GM19099 (cell line): ENCODE measurements at regions not wholly inside any gene's neighbourhood (a gene's known extent, or its start where the extent isn't known, plus 50 kb on each side); places are given as distances from the start of the nearest gene placed in this dataset.
A peak's percentile ranks its signal among the peaks of the same experiment; 100 is the strongest.

ENCODE experiments used
- POLR2A ChIP-seq: IDR thresholded peaks from 3 replicates; pipeline ENCODE4 v1.6.1; 2011; ENCODE audit warnings: low read depth; ENCODE audit not compliant: insufficient read length; ENCODE audit errors: extremely low read depth

- TF ChIP-seq POLR2A, result no peak
These were observed 167.5 kb upstream of the IL12A start for GRCh38 chr3:159821110-159821509.

GRCh38 chr3:159821736-159822135 is 166.9 kb upstream of the IL12A start:
- TF ChIP-seq POLR2A, result no peak

DNA sequence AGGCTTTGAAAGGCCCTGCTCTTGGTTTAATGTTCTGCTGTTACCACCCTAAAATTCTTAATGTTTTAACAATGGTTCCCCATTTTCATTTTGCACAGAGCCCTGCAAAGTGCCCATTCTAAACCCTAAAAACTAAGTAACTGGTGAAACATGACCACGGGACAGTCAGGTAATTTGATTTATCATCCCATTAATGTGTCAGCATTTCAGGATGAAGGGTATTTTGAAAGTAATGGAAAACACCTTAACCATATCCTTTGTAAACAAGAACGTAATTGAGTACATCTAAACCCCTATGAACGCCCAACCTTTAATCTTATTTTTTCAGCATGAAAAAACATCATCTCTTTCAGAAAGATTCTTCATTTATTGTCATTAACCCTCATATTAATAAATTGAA is 164.9 kb upstream of the IL12A start:
- TF ChIP-seq POLR2A, result no peak

DNA sequence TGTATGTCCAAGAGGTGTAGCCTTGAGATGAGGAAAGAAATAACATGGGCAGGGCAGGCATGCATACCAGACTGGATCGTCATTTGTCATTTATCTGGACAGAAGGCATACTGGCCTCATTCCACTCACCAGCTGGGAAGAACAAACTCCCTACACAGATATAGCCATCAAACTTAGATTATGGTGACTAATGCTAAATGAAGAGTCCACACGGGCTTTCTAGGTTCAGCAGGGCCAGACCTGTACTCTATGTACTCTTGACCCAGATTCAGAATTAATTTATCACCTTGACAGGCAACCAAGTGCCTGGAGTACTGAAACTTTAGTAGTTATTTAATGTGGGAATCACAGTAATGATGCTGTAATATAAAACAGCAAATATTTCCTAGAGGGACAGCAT is 164.3 kb upstream of the IL12A start:
- no peak for TF ChIP-seq POLR2A

GRCh38 chr3:159825216-159825854 is 163.3 kb upstream of the IL12A start:
- no peak for TF ChIP-seq POLR2A

GRCh38 chr3:159828542-159828943 is 160.1 kb upstream of the IL12A start:
- no peak for TF ChIP-seq POLR2A

DNA sequence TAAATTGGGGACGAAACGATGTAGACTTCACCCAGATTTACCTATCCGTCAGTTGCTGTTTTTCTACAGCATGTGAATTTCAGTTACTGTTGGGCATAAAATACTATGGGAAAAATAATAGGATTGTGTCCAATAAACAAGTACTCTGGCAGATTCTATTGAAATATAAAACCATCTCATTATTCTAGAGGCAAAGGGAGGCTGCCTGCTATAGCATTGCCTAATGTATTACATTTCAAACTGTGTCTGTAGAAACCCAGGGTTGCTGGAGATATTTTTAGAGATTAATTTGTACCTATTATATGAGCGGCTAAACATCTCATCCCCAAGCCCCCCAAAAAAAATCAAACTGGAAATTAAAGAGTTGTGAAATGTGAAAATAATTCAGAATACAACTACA is 159.6 kb upstream of the IL12A start:
- TF ChIP-seq POLR2A, result no peak

DNA sequence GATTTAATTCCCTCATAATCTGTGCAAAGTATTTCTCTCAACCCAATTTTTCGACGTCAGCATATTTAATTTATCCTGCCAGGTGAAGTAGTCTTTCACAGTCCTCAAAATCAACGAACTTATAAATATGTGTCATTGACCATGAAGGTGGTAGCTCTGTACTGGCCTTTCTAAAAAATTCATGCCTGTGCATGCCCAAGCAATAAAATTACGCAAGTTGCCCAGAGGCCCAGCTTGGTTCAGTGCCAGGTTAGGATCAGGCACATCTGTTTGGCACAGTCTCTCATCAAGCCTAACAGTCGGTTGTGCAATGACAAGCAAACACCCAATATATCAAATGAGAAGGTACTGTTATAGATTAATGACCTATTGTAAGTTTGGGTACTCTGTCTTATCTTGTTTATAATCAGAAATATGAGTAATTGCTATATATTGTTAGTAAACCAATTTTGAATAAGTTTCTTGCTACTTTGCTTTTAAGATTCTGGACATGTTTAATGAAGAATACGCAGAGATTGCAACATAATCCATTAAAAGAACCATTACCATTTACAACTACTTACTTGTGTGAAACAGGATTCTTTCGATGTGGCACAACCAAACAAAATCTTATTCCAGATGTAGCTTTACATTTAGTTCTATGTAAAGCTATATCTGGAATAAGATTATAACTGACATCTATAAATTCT is 159.0 kb upstream of the IL12A start:
- TF ChIP-seq POLR2A, result no peak

- TF ChIP-seq POLR2A, result no peak
These were observed 158.0 kb upstream of the IL12A start for GRCh38 chr3:159830523-159831154.

DNA sequence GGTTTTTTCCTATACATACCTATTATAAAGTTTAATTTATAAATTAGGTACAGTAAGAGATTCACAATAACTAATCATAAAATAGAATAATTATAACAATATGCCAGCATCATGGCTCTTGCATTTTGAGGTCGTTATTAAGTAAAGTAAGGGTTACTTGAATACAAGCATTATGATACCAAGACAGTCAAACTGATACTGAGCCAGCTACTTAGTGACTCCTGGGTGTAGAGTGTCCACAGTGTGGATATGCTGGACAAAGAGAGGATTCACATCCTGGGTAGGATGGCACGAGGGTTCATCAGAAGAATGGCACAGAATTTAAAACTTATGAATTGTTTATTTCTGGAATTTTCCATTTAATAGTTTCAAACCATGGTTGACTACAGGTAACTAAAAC is 157.2 kb upstream of the IL12A start:
- TF ChIP-seq POLR2A, result no peak

DNA sequence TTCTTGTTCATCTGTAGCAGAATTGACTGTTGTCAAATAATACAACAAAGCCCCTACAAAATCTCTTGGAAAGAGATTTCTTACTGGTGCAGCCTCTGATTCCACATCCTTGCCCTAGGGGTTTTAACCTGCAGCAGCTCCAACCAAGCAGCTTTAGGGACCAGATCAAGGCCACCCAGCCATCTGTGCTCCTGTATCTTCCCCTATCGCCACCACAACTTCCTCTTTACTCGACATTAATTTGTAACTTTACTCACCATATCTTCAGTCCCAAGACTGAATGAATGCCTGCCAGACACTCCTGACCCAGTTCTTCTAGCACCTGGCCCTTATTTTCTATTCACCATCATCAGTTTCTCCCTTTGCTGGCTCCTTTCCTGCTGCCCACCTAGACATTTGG is 156.6 kb upstream of the IL12A start:
- TF ChIP-seq POLR2A, result no peak

DNA sequence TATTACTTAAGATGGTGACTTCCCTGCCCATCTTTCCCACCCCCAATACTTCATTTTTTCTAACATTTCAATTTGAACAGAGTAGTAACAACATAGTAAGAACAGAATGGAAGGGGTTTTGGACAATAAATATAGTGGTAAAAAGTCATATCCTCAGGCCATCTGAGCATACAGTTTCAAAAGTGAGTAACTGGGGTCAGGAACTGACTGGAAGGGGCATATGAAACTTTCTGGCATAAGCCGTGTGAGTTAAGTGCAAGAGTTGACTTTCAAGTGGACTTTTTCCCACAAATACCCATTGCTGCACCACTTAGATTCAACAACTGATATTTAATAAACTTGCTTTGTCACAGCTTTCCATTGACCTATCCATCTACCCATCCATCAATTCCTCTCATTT is 153.5 kb upstream of the IL12A start:
- TF ChIP-seq POLR2A, result no peak

GRCh38 chr3:159837725-159838124 is 150.9 kb upstream of the IL12A start:
- no peak for TF ChIP-seq POLR2A

- TF ChIP-seq POLR2A, result no peak
These were observed 149.7 kb upstream of the IL12A start for GRCh38 chr3:159838938-159839337.

DNA sequence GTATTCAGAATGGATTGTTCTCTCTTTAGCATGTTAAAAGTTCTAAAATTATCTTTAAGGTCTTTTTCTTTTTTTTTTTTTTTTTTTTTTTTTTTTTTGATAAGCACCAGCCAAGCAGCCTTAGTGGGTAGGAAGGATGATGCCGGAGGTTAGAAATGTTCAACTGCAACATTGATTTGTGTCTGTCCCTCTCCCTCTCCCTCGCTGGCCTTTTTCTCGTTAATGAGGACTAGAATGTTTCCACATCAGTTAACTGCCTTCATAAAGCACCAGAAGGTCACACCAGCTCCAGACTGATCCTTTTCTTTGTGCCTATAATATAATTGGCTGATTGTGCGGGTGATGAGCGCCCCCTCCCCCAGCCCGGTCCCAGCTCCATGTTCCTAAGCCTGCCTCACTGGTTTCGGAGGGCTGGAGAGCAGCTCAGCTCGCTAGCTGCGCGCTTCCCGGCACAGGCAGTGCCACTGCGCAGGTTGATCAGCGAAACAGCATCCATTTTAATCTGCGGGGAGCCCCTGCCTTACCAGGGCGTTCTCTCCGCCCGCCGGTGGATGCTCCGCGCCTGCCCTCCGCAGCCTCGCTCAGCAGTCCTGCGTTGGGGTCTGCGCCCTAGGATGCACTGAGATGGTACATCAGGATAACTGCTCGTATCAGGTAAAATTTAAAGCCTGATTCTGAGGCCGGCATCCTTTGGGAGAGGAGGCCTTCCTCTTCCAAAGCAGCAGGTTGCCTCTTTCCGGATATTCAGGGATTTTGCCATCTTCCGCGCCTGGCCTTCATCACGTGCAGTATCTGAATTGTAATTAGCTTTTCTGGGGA is 148.9 kb upstream of the IL12A start, which contains the start of gene SCHIP1:
TSS of gene SCHIP1 (plus strand) at position 301 of the 819 bp plus-strand sequence.
- peak; percentile 36 for TF ChIP-seq POLR2A
